B cell (primary cell): ENCODE measurements at regions not wholly inside any gene's neighbourhood (a gene's known extent, or its start where the extent isn't known, plus 50 kb on each side); places are given as distances from the start of the nearest gene placed in this dataset.

Experiments used
- CTCF ChIP-seq: fragments of 200-600 bp; IDR thresholded peaks from one replicate; pipeline ENCODE4 v1.8.0; 2022; ENCODE audit warnings: antibody characterized with exemption, mild to moderate bottlenecking
- EZH2 ChIP-seq: IDR thresholded peaks from 2 replicates; pipeline ENCODE4 v1.6.1; 2012; ENCODE audit warnings: borderline replicate concordance, low read depth, mild to moderate bottlenecking, moderate library complexity, low read length; ENCODE audit not compliant: insufficient read depth, poor library complexity, severe bottlenecking

GRCh38 chr4:71677568-71677967, 106.3 kb downstream of the GC start:
- no peak for TF ChIP-seq CTCF
- TF ChIP-seq EZH2 = no peak
